K562 (cell line): ENCODE measurements at regions not wholly inside any gene's neighbourhood (a gene's known extent, or its start where the extent isn't known, plus 50 kb on each side); places are given as distances from the start of the nearest gene placed in this dataset.

ENCODE experiments used
- ATAC-seq: fragments of 200-7000 bp; cut with Tn5 transposase; 3 replicates; pipeline ENCODE4 v1.9.1; 2020; ENCODE audit warnings: moderate library complexity
- BruUV-seq: library from RNA; stranded (reverse); fragments of 400-500 nt; replicated peaks from 2 replicates; lab custom pipeline; 2021; lab: Mats Ljungman, UMichigan
- CTCF ChIA-PET: fragments of 300-600 bp; formaldehyde crosslinking; extraction: SDS; loops from one replicate; lab custom pipeline; 2021; ENCODE audit warnings: low intra/inter-chr PET ratio; lab: Yijun Ruan, JAX
- POLR2A ChIA-PET: fragments of 300-600, 350-650 bp; sonication (Branson Sonifier 250); formaldehyde crosslinking; extraction: SDS; loops from one replicate; lab custom pipeline; 2021; ENCODE audit warnings: antibody characterized with exemption, inconsistent platforms; lab: Yijun Ruan, JAX
- DNase-seq, 4 experiments: peaks; one replicate each; pipeline versions ENCODE4 v3.0.0 to v3.0.0-alpha.2; 2011 to 2018; ENCODE audit warnings: low spot score in 3 of 4, mixed read lengths in 3 of 4; ENCODE audit errors: extremely low read depth in 1 of 4
- FAIRE-seq: peaks from 2 replicates; lab custom pipeline; 2011; peaks lifted over from hg19 to GRCh38; lab: Jason Lieb, UNC
- H2AFZ ChIP-seq: 2 replicates; pipeline ENCODE4 v1.6.0; 2011; ENCODE audit warnings: low read depth, low read length, control low read depth, inconsistent platforms
- H3K27ac ChIP-seq: fragments of 200-600 bp; 3 replicates; pipeline ENCODE4 v1.8.0; 2011; ENCODE audit warnings: low read depth, mild to moderate bottlenecking, control low read depth, inconsistent platforms, low read length, moderate library complexity, mixed read lengths; ENCODE audit errors: extremely low read depth
- H3K27me3 ChIP-seq, 2 experiments: fragments of 300-600 bp in 1 of 2; 2 replicates in 1 of 2; 3 replicates in 1 of 2; pipeline versions ENCODE4 v1.6.0 to v1.8.0; 2011; ENCODE audit warnings: inconsistent platforms in 2 of 2, low read length in 2 of 2, mild to moderate bottlenecking in 1 of 2, mixed read lengths in 1 of 2, moderate library complexity in 1 of 2; ENCODE audit not compliant: control insufficient read depth in 2 of 2, insufficient read depth in 2 of 2
- H3K36me3 ChIP-seq: fragments of 300-600 bp; 3 replicates; pipeline ENCODE4 v1.8.0; 2011; ENCODE audit warnings: mild to moderate bottlenecking, low read length, inconsistent platforms; ENCODE audit not compliant: control insufficient read depth, insufficient read depth
- H3K4me1 ChIP-seq, 2 experiments: fragments of 200-600 bp in 1 of 2; replicated peaks in 1 of 2; 2 replicates in 1 of 2; 3 replicates in 1 of 2; pipeline versions ENCODE4 v1.5.1 to v1.8.0; 2011; ENCODE audit warnings: inconsistent platforms in 2 of 2, low read length in 2 of 2, mild to moderate bottlenecking in 1 of 2, mixed read lengths in 1 of 2, moderate library complexity in 1 of 2; ENCODE audit not compliant: control insufficient read depth in 2 of 2, insufficient read depth in 2 of 2
- H3K4me2 ChIP-seq: 2 replicates; pipeline ENCODE4 v1.6.1; 2011; ENCODE audit warnings: low read length, control low read depth, inconsistent platforms, mixed read lengths; ENCODE audit not compliant: insufficient read depth
- H3K4me3 ChIP-seq: fragments of 200-600 bp; sonication (generic), shearing (Covaris generic); 2 replicates; pipeline ENCODE4 v1.5.1; 2016; ENCODE audit warnings: control low read depth, inconsistent platforms
- H3K79me2 ChIP-seq: fragments of 200-600 bp; 3 replicates; pipeline ENCODE4 v1.8.0; 2011; ENCODE audit warnings: low read length, inconsistent platforms; ENCODE audit not compliant: control insufficient read depth, insufficient read depth
- H3K9ac ChIP-seq, 2 experiments: 2 replicates each; pipeline versions ENCODE4 v1.6.0 to v1.6.1; 2011; ENCODE audit warnings: low read depth in 2 of 2, low read length in 2 of 2, control low read depth in 1 of 2, inconsistent platforms in 1 of 2, mild to moderate bottlenecking in 1 of 2, mixed read lengths in 1 of 2; ENCODE audit not compliant: insufficient read depth in 1 of 2
- H3K9me1 ChIP-seq: one replicate; pipeline ENCODE4 v1.6.0; 2011; ENCODE audit warnings: inconsistent platforms, mild to moderate bottlenecking, low read length, moderate library complexity; ENCODE audit not compliant: control insufficient read depth, insufficient read depth
- H3K9me3 ChIP-seq: replicated peaks from 2 replicates; pipeline ENCODE4 v1.5.1; 2011; ENCODE audit warnings: low read depth, low read length, inconsistent platforms; ENCODE audit not compliant: control insufficient read depth, insufficient read depth
- H4K20me1 ChIP-seq: replicated peaks from 2 replicates; pipeline ENCODE4 v1.6.1; 2011; ENCODE audit warnings: low read length, inconsistent platforms, mixed read lengths; ENCODE audit not compliant: control insufficient read depth, insufficient read depth
- GATAD2A ChIP-seq: fragments of 450-650 bp; IDR thresholded peaks from 2 replicates; pipeline ENCODE4 v1.6.1; 2017
- HNRNPL ChIP-seq: fragments of 200-400 bp; formaldehyde crosslinking; IDR thresholded peaks from 2 replicates; pipeline ENCODE4 v1.6.1; 2017; ENCODE audit warnings: low read depth, mild to moderate bottlenecking, low read length
- KHSRP ChIP-seq: fragments of 450-650 bp; IDR thresholded peaks from 2 replicates; pipeline ENCODE4 v1.6.1; 2017
- MBD2 ChIP-seq: sonication (generic); IDR thresholded peaks from 2 replicates; pipeline ENCODE4 v1.6.1; 2016; ENCODE audit warnings: low read depth, borderline replicate concordance
- MCM3 ChIP-seq: fragments of 450-650 bp; IDR thresholded peaks from 2 replicates; pipeline ENCODE4 v1.6.1; 2016
- MIER1 ChIP-seq: fragments of 450-650 bp; IDR thresholded peaks from 2 replicates; pipeline ENCODE4 v1.6.1; 2016; ENCODE audit warnings: antibody characterized with exemption, mild to moderate bottlenecking, low read depth
- SMC3 ChIP-seq: conservative IDR thresholded peaks from 2 replicates; pipeline ENCODE4 v1.6.1; 2011; ENCODE audit warnings: low read depth, low read length, improper control_type of control experiment; ENCODE audit not compliant: insufficient read depth
- ZC3H11A ChIP-seq: IDR thresholded peaks from 2 replicates; pipeline ENCODE4 v1.6.1; 2012; ENCODE audit warnings: low read depth, low read length, improper control_type of control experiment
- ZKSCAN8 ChIP-seq: fragments of 200-800 bp; sonication (Bioruptor generic); IDR thresholded peaks from 2 replicates; pipeline ENCODE4 v1.6.1; 2016; ENCODE audit warnings: missing genetic modification characterization, missing compliant biosample characterization
- ZNF175 ChIP-seq: fragments of 200-800 bp; sonication (Bioruptor generic); IDR thresholded peaks from 2 replicates; pipeline ENCODE4 v1.6.1; 2016; ENCODE audit warnings: low read depth, mild to moderate bottlenecking, missing genetic modification characterization, missing compliant biosample characterization
- ZNF586 ChIP-seq: fragments of 450-650 bp; formaldehyde crosslinking; conservative IDR thresholded peaks from 2 replicates; pipeline ENCODE4 v1.4.0; 2020; ENCODE audit warnings: mild to moderate bottlenecking, moderate library complexity
- WGBS: fragments of 100-300 bp; shearing (Covaris generic); methylation state at CpG from one replicate; pipeline ENCODE4 v1.1.6; 2016; ENCODE audit warnings: low coverage, mixed read lengths; ENCODE audit not compliant: insufficient coverage; ENCODE audit errors: missing lambda C conversion rate; 5-methylcytosine and 5-hydroxymethylcytosine counted together
- in situ Hi-C: fragments of 300-500 bp; cut with MboI; formaldehyde crosslinking; loops from 4 replicates; pipeline ENCODE4 v1.15.0; 2018; ENCODE audit warnings: inconsistent platforms, mixed read lengths
- intact Hi-C: fragments of 100-400 bp; cut with micrococcal nuclease; formaldehyde crosslinking; loops from 2 replicates; pipeline ENCODE4 v1.14.2; 2022
- TF ChIP-seq, protein P1 (sequence below): fragments of 250-450 bp; sonication (Bioruptor Pico); IDR thresholded peaks from 2 replicates; pipeline ENCODE4 v1.5.0; 2021; ENCODE audit warnings: mild to moderate bottlenecking, borderline replicate concordance
- TF ChIP-seq, protein P2 (sequence below): sonication (generic); formaldehyde crosslinking; IDR thresholded peaks from 2 replicates; pipeline ENCODE4 v1.8.0; 2022; ENCODE audit warnings: mild to moderate bottlenecking, low read depth, missing genetic modification reagents
- TF ChIP-seq, protein P3 (sequence below): sonication (generic); formaldehyde crosslinking; IDR thresholded peaks from 2 replicates; pipeline ENCODE4 v1.8.1; 2022; ENCODE audit warnings: missing genetic modification reagents
- TF ChIP-seq, protein P4 (sequence below): sonication (generic); formaldehyde crosslinking; IDR thresholded peaks from 2 replicates; pipeline ENCODE4 v1.8.0; 2022; ENCODE audit warnings: mild to moderate bottlenecking, missing genetic modification reagents

DNA sequence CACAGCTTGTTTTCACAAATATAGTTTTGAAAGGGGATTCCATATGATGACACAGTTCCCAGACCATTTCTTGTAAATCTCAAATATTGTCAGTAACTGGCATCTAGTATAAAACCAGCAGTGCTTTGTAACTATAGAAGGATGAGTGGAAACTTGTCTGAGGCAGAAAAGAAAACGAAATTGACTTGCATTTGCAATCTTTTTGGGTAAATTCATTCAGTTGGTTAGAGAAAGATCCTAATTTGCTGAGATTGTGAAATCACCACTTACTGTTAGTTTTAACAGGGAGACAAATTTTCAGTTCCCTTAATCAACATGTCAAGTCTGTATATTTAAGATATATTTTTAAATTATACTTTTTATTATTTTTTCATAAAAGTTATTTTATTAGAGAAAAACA, 71.5 kb upstream of the VEGFC start:
- Histone ChIP-seq H3K9me1 (no peaks in the 10 kb centered on the region), H4K20me1 (no peaks in the 10 kb centered on the region), H3K4me1 (no peaks in the 10 kb centered on the region), H3K27me3 (no peaks in the 10 kb centered on the region), H3K36me3 (no peaks in the 10 kb centered on the region), H2AFZ (no peak overlapping the region), H3K4me3 (no peak overlapping the region), H3K79me2 (no peaks in the 10 kb centered on the region)
- DNase-seq (no peak), ATAC-seq (no peak)
- no TSS peak for BruUV-seq
- in situ Hi-C loops, result no loop called here
- TF ChIP-seq HNRNPL (no peak), SMC3 (no peak), KHSRP (no peak), ZNF175 (CRISPR knock-in tag) (no peak), MBD2 (no peak), ZC3H11A (no peak), MIER1 (no peak), GATAD2A (no peak), MCM3 (no peak), ZKSCAN8 (no peak), ZNF586 (CRISPR knock-in tag) (no peak)
- TF ChIP-seq, protein P1, sequence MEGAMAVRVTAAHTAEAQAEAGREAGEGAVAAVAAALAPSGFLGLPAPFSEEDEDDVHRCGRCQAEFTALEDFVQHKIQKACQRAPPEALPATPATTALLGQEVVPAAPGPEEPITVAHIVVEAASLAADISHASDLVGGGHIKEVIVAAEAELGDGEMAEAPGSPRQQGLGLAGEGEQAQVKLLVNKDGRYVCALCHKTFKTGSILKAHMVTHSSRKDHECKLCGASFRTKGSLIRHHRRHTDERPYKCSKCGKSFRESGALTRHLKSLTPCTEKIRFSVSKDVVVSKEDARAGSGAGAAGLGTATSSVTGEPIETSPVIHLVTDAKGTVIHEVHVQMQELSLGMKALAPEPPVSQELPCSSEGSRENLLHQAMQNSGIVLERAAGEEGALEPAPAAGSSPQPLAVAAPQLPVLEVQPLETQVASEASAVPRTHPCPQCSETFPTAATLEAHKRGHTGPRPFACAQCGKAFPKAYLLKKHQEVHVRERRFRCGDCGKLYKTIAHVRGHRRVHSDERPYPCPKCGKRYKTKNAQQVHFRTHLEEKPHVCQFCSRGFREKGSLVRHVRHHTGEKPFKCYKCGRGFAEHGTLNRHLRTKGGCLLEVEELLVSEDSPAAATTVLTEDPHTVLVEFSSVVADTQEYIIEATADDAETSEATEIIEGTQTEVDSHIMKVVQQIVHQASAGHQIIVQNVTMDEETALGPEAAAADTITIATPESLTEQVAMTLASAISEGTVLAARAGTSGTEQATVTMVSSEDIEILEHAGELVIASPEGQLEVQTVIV (CRISPR knock-in tag), result no peak
- TF ChIP-seq, protein P2, sequence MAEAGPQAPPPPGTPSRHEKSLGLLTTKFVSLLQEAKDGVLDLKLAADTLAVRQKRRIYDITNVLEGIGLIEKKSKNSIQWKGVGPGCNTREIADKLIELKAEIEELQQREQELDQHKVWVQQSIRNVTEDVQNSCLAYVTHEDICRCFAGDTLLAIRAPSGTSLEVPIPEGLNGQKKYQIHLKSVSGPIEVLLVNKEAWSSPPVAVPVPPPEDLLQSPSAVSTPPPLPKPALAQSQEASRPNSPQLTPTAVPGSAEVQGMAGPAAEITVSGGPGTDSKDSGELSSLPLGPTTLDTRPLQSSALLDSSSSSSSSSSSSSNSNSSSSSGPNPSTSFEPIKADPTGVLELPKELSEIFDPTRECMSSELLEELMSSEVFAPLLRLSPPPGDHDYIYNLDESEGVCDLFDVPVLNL, result no peak
- TF ChIP-seq, protein P3, sequence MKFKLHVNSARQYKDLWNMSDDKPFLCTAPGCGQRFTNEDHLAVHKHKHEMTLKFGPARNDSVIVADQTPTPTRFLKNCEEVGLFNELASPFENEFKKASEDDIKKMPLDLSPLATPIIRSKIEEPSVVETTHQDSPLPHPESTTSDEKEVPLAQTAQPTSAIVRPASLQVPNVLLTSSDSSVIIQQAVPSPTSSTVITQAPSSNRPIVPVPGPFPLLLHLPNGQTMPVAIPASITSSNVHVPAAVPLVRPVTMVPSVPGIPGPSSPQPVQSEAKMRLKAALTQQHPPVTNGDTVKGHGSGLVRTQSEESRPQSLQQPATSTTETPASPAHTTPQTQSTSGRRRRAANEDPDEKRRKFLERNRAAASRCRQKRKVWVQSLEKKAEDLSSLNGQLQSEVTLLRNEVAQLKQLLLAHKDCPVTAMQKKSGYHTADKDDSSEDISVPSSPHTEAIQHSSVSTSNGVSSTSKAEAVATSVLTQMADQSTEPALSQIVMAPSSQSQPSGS, result no peak
- TF ChIP-seq, protein P4, sequence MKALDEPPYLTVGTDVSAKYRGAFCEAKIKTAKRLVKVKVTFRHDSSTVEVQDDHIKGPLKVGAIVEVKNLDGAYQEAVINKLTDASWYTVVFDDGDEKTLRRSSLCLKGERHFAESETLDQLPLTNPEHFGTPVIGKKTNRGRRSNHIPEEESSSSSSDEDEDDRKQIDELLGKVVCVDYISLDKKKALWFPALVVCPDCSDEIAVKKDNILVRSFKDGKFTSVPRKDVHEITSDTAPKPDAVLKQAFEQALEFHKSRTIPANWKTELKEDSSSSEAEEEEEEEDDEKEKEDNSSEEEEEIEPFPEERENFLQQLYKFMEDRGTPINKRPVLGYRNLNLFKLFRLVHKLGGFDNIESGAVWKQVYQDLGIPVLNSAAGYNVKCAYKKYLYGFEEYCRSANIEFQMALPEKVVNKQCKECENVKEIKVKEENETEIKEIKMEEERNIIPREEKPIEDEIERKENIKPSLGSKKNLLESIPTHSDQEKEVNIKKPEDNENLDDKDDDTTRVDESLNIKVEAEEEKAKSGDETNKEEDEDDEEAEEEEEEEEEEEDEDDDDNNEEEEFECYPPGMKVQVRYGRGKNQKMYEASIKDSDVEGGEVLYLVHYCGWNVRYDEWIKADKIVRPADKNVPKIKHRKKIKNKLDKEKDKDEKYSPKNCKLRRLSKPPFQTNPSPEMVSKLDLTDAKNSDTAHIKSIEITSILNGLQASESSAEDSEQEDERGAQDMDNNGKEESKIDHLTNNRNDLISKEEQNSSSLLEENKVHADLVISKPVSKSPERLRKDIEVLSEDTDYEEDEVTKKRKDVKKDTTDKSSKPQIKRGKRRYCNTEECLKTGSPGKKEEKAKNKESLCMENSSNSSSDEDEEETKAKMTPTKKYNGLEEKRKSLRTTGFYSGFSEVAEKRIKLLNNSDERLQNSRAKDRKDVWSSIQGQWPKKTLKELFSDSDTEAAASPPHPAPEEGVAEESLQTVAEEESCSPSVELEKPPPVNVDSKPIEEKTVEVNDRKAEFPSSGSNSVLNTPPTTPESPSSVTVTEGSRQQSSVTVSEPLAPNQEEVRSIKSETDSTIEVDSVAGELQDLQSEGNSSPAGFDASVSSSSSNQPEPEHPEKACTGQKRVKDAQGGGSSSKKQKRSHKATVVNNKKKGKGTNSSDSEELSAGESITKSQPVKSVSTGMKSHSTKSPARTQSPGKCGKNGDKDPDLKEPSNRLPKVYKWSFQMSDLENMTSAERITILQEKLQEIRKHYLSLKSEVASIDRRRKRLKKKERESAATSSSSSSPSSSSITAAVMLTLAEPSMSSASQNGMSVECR, result no peak
- TF ChIP-seq, all 486 proteins: peak for 0
- 0% methylated on average over 1 of the region's 1 CpG for WGBS
- CTCF ChIA-PET, result no interaction called here
- POLR2A ChIA-PET, result no interaction called here
- Histone ChIP-seq H3K4me2 (no peak overlapping the region), H3K27ac (no peak overlapping the region), H3K9me3 (no peaks in the 10 kb centered on the region), H3K9ac (no peak overlapping the region)
- no peak for FAIRE-seq
- intact Hi-C loops, result no loop called here
